Esophagus squamous epithelium (tissue), 5 donors: ENCODE measurements at regions not wholly inside any gene's neighbourhood (a gene's known extent, or its start where the extent isn't known, plus 50 kb on each side); places are given as distances from the start of the nearest gene placed in this dataset.

Source experiments
- DNase-seq: peaks from one replicate; lab custom pipeline; 2025; lab: John Stamatoyannopoulos, UW
- H3K27ac ChIP-seq, 4 donors: fragments of 200-600 bp; sonication (generic); one replicate each; pipeline ENCODE4 v1.5.1; 2016 to 2019; ENCODE audit warnings: mild to moderate bottlenecking in 1 of 4
- H3K27me3 ChIP-seq, 4 donors: fragments of 200-600 bp; sonication (generic); 1 replicate in 3 of 4; 2 replicates in 1 of 4; pipeline versions ENCODE4 v1.5.1 to v1.6.0; 2017 to 2021; ENCODE audit warnings: antibody characterized with exemption in 1 of 4
- H3K36me3 ChIP-seq, 3 donors: fragments of 200-600 bp; sonication (generic); one replicate each; pipeline ENCODE4 v1.5.1; 2016 to 2019
- H3K4me1 ChIP-seq, 3 donors: fragments of 200-600 bp; sonication (generic); one replicate each; pipeline ENCODE4 v1.5.1; 2017 to 2019
- H3K4me3 ChIP-seq, 4 donors: fragments of 200-600 bp; sonication (generic); 1 replicate in 3 of 4; 2 replicates in 1 of 4; pipeline ENCODE4 v1.5.1; 2016 to 2019; ENCODE audit warnings: mild to moderate bottlenecking in 2 of 4, moderate library complexity in 1 of 4
- H3K9me3 ChIP-seq, 3 donors: fragments of 200-600 bp; sonication (generic); one replicate each; pipeline ENCODE4 v1.5.1; 2016 to 2019
- CTCF ChIP-seq, 6 experiments: fragments of 450-650 bp in 4 of 6; fragments of 200-600 bp in 2 of 6; sonication (generic) in 2 of 6; IDR thresholded peaks; one replicate each; pipeline ENCODE4 v1.5.1; 2016 to 2019; ENCODE audit warnings: antibody characterized with exemption in 6 of 6, mild to moderate bottlenecking in 4 of 6, moderate library complexity in 4 of 6
- POLR2A ChIP-seq, 4 donors: fragments of 450-650 bp; IDR thresholded peaks; one replicate each; pipeline ENCODE4 v1.6.1; 2017; ENCODE audit warnings: antibody characterized with exemption in 4 of 4, mild to moderate bottlenecking in 4 of 4, moderate library complexity in 3 of 4
- WGBS, 2 donors: methylation state at CpG; one replicate each; pipeline ENCODE4 v1.1.5; 2018; 5-methylcytosine and 5-hydroxymethylcytosine counted together
- intact Hi-C: fragments of 100-400 bp; cut with DNase I; formaldehyde crosslinking; loops from one replicate; pipeline ENCODE4 v1.15.0; 2022
- donor health status: DM: yes; HTN: yes; CAD: no.

DNA sequence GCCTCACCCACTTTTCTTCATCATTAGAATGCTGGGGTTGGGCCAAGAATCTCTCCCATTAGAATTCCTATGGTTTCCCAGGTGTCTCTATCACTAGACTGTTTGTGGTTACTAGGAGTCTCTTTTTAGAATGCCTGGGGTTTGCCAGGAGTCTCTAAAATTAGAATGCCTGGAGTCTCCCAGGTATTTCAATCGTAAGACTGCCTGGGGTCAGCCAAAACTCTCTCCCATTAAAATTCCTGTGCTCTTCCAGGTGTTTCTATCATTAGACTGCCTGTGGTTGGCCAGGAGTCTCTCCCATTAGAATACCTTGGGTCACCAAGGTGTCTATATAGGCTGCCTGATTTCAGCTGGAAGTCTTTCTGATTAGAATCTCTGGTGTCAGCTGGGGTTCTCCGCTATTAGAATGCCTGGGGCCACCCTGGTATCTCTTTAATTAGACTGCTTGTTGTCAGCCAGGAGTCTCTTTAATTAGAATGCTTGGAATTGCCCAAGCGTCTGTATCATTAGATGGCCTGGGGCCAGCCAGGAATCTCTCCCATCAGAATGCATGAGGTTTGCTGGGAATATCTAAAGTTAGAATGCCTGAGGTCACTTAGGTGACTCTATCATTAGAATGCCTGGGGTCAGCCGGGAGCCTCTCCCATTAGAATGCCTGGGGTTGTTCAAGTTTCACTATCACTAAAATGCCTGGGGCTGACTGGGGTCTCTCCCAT lies 1479.2 kb downstream of the UQCRFS1 start:
- no peak for DNase-seq
- no peak overlapping the region for H3K4me3 ChIP-seq
- no peaks in the 10 kb centered on the region for H3K27me3 ChIP-seq
- intact Hi-C loops, result no loop called here
- no peak for TF ChIP-seq CTCF (IDR thresholded peaks at IDR 0.05)
- 76 to 96% methylated on average over 2 to 4 of the region's 4 CpGs for WGBS, 2 donors
- H3K9me3 ChIP-seq, result peaks cover 0 to 48% (median 20%) of the 10 kb centered on the region in 3 donors
- no peaks in the 10 kb centered on the region for H3K4me1 ChIP-seq
- no peak overlapping the region for H3K27ac ChIP-seq
- H3K36me3 ChIP-seq, result peaks cover 0 to 64% (median 0%) of the 10 kb centered on the region in 3 donors

- peaks cover 0 to 63% (median 20%) of the 10 kb centered on the region in 3 donors for H3K9me3 ChIP-seq
- no peaks in the 10 kb centered on the region for H3K4me1 ChIP-seq
- TF ChIP-seq POLR2A (IDR thresholded peaks at IDR 0.05) (no peak), CTCF (IDR thresholded peaks at IDR 0.05) (no peak)
- WGBS, 2 donors, result 73 to 90% methylated on average over 2 of the region's 2 CpGs
- H3K4me3 ChIP-seq, result no peak overlapping the region
- peaks cover 0 to 37% (median 0%) of the 10 kb centered on the region in 3 donors for H3K36me3 ChIP-seq
- DNase-seq, result no peak
- intact Hi-C loops, result no loop called here
- no peaks in the 10 kb centered on the region for H3K27me3 ChIP-seq
- no peak overlapping the region for H3K27ac ChIP-seq
Measured at GRCh38 chr19:27729332-27729731, 1483.6 kb downstream of the UQCRFS1 start.

DNA sequence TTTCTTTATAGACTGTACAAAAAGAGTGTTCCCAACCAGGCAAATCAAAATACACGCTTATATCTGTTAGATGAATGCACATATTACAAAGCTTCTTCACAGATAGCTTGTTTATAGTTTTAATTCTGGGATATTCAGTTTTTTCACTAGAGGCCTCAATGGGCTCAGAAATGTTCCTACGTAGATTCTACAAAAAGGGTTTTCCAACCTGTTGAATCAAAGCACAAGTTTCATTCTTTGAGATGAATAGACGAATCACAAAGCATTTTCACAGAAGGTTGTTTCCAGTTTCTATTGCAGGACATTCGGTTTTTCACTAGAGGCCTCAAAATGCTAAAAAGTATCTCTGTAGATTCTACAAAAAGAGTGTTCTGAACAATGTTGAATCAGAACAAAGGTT lies 1490.3 kb downstream of the UQCRFS1 start:
- no peak for TF ChIP-seq CTCF (IDR thresholded peaks at IDR 0.05)
- no peak for TF ChIP-seq POLR2A (IDR thresholded peaks at IDR 0.05)
- Histone ChIP-seq H3K4me1 (no peaks in the 10 kb centered on the region), H3K27ac (no peak overlapping the region), H3K36me3 (peaks cover 0 to 5% (median 0%) of the 10 kb centered on the region in 3 donors), H3K4me3 (no peak overlapping the region), H3K9me3 (peaks cover 0 to 78% (median 32%) of the 10 kb centered on the region in 3 donors), H3K27me3 (no peaks in the 10 kb centered on the region)
- DNase-seq, result no peak
- WGBS, 2 donors, result 63 to 72% methylated on average over 4 of the region's 4 CpGs
- intact Hi-C loops, result no loop called here

- intact Hi-C loops, result no loop called here
- Histone ChIP-seq H3K9me3 (peaks cover 0 to 75% (median 32%) of the 10 kb centered on the region in 3 donors), H3K4me1 (no peaks in the 10 kb centered on the region), H3K27me3 (no peaks in the 10 kb centered on the region), H3K27ac (no peak overlapping the region), H3K4me3 (no peak overlapping the region), H3K36me3 (no peaks in the 10 kb centered on the region)
- TF ChIP-seq POLR2A (IDR thresholded peaks at IDR 0.05), result no peak
- TF ChIP-seq CTCF (IDR thresholded peaks at IDR 0.05), result no peak
- WGBS, 2 donors, result 74 to 91% methylated on average over 4 to 5 of the region's 5 CpGs
- DNase-seq, result no peak
Measured at GRCh38 chr19:27720155-27720554, 1492.8 kb downstream of the UQCRFS1 start.

DNA sequence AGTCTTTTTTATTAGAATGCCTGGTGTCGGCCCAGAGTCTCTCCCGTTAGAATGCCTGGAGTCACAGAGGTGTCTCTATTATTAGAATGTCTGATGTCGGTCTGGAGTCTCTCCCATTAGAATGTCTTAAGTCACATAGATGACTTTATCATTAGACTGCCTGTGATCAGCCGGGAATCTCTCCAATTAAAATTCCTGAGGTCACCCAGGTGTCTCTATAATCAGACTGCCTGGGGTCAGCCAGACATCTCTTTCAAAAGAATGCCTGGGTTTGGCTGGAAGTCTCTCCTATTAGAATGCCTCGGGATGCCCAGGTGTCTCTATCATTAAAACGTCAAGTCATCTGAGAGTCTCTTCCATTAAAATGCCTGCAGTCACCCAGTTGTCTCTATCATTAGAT lies 1493.9 kb downstream of the UQCRFS1 start:
- 91 to 97% methylated on average over 5 to 6 of the region's 6 CpGs for WGBS, 2 donors
- intact Hi-C loops, result no loop called here
- DNase-seq, result no peak
- H3K27ac ChIP-seq, result no peak overlapping the region
- peaks cover 0 to 64% (median 25%) of the 10 kb centered on the region in 3 donors for H3K9me3 ChIP-seq
- no peaks in the 10 kb centered on the region for H3K27me3 ChIP-seq
- H3K36me3 ChIP-seq, result no peaks in the 10 kb centered on the region
- no peak overlapping the region for H3K4me3 ChIP-seq
- TF ChIP-seq POLR2A (IDR thresholded peaks at IDR 0.05) (no peak), CTCF (IDR thresholded peaks at IDR 0.05) (no peak)
- no peaks in the 10 kb centered on the region for H3K4me1 ChIP-seq
